HG02870 (cell line): ENCODE measurements at regions not wholly inside any gene's neighbourhood (a gene's known extent, or its start where the extent isn't known, plus 50 kb on each side); places are given as distances from the start of the nearest gene placed in this dataset.
"Not testable (repeated sequence)": the region's sequence is repeated elsewhere in the genome, so short reads cannot be mapped to it uniquely, and the experiment has no call there.

Experiments used
- ATAC-seq: cut with Tn5 transposase; IDR thresholded peaks from one replicate; pipeline ENCODE4 v1.9.1; 2021; ENCODE audit warnings: mild to moderate bottlenecking, moderate library complexity; ENCODE audit not compliant: unreplicated experiment

- no peak for ATAC-seq
Measured at GRCh38 chr2:58730764-58731487, 489.8 kb upstream of the FANCL start.

GRCh38 chr2:58727981-58728656 is 487.0 kb upstream of the FANCL start:
- no peak for ATAC-seq

- ATAC-seq, result no peak
Measured at GRCh38 chr2:58721912-58722591, 480.9 kb upstream of the FANCL start.

GRCh38 chr2:58720770-58721697 is 479.9 kb upstream of the FANCL start:
- no peak for ATAC-seq

GRCh38 chr2:58720033-58720769 is 479.1 kb upstream of the FANCL start:
- ATAC-seq, result no peak

GRCh38 chr2:58715344-58715743 is 474.2 kb upstream of the FANCL start:
- ATAC-seq, result no peak

GRCh38 chr2:58714238-58714637 is 473.1 kb upstream of the FANCL start:
- no peak for ATAC-seq

- no peak for ATAC-seq
Measured at GRCh38 chr2:58710795-58711279, 469.7 kb upstream of the FANCL start.

- ATAC-seq, result no peak
Measured at GRCh38 chr2:58709687-58710354, 468.7 kb upstream of the FANCL start.

GRCh38 chr2:58709274-58709673 is 468.1 kb upstream of the FANCL start:
- ATAC-seq, result no peak

- no peak for ATAC-seq
Measured at GRCh38 chr2:58708565-58708964, 467.4 kb upstream of the FANCL start.

GRCh38 chr2:58702302-58702885 is 461.3 kb upstream of the FANCL start:
- no peak for ATAC-seq

- ATAC-seq, result peak; percentile 76
Measured at GRCh38 chr2:58701688-58702301, 460.7 kb upstream of the FANCL start.

- no peak for ATAC-seq
Measured at GRCh38 chr2:58700591-58700990, 459.5 kb upstream of the FANCL start.

GRCh38 chr2:58699411-58699810 is 458.3 kb upstream of the FANCL start:
- no peak for ATAC-seq

GRCh38 chr2:58698620-58699019 is 457.5 kb upstream of the FANCL start:
- no peak for ATAC-seq

- ATAC-seq, result not testable (repeated sequence)
Measured at GRCh38 chr2:58694114-58694513, 453.0 kb upstream of the FANCL start.

GRCh38 chr2:58691041-58691440 is 449.9 kb upstream of the FANCL start:
- not testable (repeated sequence) for ATAC-seq

- no peak for ATAC-seq
Measured at GRCh38 chr2:58688813-58689212, 447.7 kb upstream of the FANCL start.
